ENCODE measurements at regions not wholly inside any gene's neighbourhood (a gene's known extent, or its start where the extent isn't known, plus 50 kb on each side); places are given as distances from the start of the nearest gene placed in this dataset.

- TF ChIP-seq, protein P1, sequence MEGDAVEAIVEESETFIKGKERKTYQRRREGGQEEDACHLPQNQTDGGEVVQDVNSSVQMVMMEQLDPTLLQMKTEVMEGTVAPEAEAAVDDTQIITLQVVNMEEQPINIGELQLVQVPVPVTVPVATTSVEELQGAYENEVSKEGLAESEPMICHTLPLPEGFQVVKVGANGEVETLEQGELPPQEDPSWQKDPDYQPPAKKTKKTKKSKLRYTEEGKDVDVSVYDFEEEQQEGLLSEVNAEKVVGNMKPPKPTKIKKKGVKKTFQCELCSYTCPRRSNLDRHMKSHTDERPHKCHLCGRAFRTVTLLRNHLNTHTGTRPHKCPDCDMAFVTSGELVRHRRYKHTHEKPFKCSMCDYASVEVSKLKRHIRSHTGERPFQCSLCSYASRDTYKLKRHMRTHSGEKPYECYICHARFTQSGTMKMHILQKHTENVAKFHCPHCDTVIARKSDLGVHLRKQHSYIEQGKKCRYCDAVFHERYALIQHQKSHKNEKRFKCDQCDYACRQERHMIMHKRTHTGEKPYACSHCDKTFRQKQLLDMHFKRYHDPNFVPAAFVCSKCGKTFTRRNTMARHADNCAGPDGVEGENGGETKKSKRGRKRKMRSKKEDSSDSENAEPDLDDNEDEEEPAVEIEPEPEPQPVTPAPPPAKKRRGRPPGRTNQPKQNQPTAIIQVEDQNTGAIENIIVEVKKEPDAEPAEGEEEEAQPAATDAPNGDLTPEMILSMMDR (IDR thresholded peaks at IDR 0.05; ENCODE audit: insufficient read depth, low read length), result no peak
- no peak for TF ChIP-seq POLR2AphosphoS5 (IDR thresholded peaks at IDR 0.05; ENCODE audit: low read depth)
Measured at GRCh38 chr3:168241156-168241555, 145.4 kb upstream of the GOLIM4 start.

Measured in HL-60 (cell line).